ENCODE measurements at regions not wholly inside any gene's neighbourhood (a gene's known extent, or its start where the extent isn't known, plus 50 kb on each side); places are given as distances from the start of the nearest gene placed in this dataset.

DNA sequence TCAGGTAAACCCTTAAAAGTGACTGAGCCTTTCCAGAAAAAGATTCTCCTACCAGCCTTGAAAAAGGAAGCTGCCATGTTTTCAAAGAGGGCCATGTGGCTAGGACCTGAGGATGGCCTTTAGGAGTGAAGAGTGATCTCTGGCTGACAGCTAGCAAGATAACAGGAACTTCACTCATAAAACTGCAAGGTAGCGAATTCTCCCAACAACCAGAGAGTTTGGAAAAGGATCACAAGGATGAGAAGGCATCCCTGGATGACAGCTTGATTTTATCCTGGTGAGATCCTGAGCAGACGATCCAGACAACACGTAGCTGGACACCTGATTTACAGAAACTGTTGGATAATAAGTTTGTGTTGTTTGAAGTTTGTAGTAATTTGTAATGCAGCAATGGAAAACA is 115.6 kb upstream of the FBXO33 start:
- TF ChIP-seq POLR2A (IDR thresholded peaks at IDR 0.05) (no peak), CTCF (IDR thresholded peaks at IDR 0.05 in 8 of 11, conservative IDR thresholded peaks at IDR 0.05 in 3 of 11) (no peak), POLR2AphosphoS5 (IDR thresholded peaks at IDR 0.05) (no peak)
